DOHH2 (cell line): ENCODE measurements at regions not wholly inside any gene's neighbourhood (a gene's known extent, or its start where the extent isn't known, plus 50 kb on each side); places are given as distances from the start of the nearest gene placed in this dataset.

Experiments
- EZH2phosphoT487 ChIP-seq: fragments of 200-600 bp; sonication (generic); IDR thresholded peaks from 2 replicates; pipeline ENCODE4 v1.6.1; 2017; ENCODE audit warnings: borderline replicate concordance, mild to moderate bottlenecking, antibody characterized with exemption, low read length, moderate library complexity, mixed read lengths
- TF ChIP-seq, protein P1 (sequence below): fragments of 200-600 bp; sonication (generic); IDR thresholded peaks from one replicate; pipeline ENCODE4 v1.5.1; 2014; ENCODE audit warnings: antibody characterized with exemption, mild to moderate bottlenecking, low read depth, low read length; ENCODE audit not compliant: poor library complexity, severe bottlenecking

DNA sequence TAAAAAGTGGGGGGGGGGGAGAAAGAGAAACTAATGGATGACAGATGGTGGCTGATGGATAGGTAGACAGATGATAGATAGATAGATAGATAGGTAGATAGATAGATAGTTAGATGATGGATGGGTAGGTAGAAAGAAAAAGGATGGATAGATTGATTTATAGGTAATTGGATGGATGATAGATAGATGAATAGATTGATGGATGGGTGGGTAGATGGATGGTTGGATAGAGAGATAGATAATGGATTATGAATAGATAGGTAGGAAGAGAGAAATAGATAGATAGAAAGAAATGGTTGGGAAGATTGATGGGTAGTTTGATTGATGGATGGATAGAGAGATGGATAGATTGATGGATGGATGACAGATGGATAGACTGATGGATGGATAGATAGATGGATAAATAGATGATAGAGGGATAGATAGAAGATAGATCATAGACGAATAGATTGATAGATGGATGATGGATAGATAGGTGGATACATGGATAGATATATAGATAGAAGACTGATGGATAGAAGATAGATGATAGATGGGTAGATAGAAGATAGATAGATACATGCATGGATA lies 337.1 kb downstream of the C16orf95 start:
- TF ChIP-seq, protein P1, sequence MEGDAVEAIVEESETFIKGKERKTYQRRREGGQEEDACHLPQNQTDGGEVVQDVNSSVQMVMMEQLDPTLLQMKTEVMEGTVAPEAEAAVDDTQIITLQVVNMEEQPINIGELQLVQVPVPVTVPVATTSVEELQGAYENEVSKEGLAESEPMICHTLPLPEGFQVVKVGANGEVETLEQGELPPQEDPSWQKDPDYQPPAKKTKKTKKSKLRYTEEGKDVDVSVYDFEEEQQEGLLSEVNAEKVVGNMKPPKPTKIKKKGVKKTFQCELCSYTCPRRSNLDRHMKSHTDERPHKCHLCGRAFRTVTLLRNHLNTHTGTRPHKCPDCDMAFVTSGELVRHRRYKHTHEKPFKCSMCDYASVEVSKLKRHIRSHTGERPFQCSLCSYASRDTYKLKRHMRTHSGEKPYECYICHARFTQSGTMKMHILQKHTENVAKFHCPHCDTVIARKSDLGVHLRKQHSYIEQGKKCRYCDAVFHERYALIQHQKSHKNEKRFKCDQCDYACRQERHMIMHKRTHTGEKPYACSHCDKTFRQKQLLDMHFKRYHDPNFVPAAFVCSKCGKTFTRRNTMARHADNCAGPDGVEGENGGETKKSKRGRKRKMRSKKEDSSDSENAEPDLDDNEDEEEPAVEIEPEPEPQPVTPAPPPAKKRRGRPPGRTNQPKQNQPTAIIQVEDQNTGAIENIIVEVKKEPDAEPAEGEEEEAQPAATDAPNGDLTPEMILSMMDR: no peak
- no peak for TF ChIP-seq EZH2phosphoT487
